Activated CD4-positive, alpha-beta T cell treated with anti-CD3 and anti-CD28 coated beads, Interleukin-2, amount 10 ng/mL, durations not matched to agents 24 days and 14 days (primary cell): ENCODE measurements at regions not wholly inside any gene's neighbourhood (a gene's known extent, or its start where the extent isn't known, plus 50 kb on each side); places are given as distances from the start of the nearest gene placed in this dataset.

Source experiments
- DNase-seq: peaks from one replicate; pipeline ENCODE4 v3.0.0; 2022
- H3K27ac Mint-ChIP-seq: one replicate; pipeline ENCODE4 v1.8.0; 2022; ENCODE audit warnings: mild to moderate bottlenecking, mixed read lengths
- H3K27me3 Mint-ChIP-seq: one replicate; pipeline ENCODE4 v1.8.0; 2022; ENCODE audit warnings: mixed read lengths
- H3K36me3 Mint-ChIP-seq: one replicate; pipeline ENCODE4 v1.8.0; 2022; ENCODE audit warnings: low read depth, mild to moderate bottlenecking, mixed read lengths
- H3K4me1 Mint-ChIP-seq: one replicate; pipeline ENCODE4 v1.8.0; 2021; ENCODE audit warnings: mixed read lengths
- H3K4me3 Mint-ChIP-seq: one replicate; pipeline ENCODE4 v1.8.0; 2022; ENCODE audit warnings: mild to moderate bottlenecking, moderate library complexity, mixed read lengths
- H3K9me3 Mint-ChIP-seq: one replicate; pipeline ENCODE4 v1.8.0; 2021; ENCODE audit warnings: mixed read lengths
- intact Hi-C: fragments of 100-400 bp; cut with micrococcal nuclease; formaldehyde crosslinking; loops from one replicate; pipeline ENCODE4 v1.15.1; 2023

DNA sequence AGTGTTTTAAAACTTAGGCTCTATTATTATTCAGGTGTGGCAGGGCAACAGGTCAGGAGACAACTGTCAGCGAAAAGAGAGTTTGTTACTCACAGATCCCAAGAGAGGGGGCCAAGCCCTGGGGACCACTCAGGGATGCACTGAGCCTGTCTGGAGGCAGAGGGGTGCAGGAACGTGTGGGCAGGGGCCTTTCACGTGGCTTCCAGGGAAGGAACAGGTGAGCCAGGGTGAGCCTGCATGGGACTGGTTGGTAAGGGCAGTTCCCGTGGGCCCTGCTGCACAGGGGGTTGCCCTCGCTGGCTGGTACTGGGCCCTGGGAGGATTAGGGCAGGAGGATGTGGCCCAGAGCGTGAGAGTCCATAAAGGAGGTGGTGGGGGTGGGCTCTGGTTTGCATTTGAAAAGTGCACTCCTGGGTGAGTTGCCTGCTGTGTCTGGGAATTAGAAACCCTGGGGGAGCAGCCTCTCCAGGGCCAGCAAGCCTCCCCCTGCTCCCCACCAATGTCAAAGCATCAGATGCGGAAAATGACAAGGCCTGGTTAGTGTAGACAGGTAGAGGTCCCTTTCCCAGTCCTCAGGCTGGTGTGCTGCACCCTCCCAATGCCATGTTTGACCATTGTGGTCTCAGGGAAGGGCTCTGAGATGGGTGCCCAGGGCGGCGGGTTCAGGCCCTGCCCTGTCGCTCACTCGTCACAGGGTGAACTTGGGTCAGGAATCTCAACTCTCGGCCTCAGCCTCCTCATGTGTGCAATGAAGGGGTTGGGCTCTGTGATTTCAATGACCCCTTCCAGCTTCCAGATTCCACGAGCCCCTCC lies 127.4 kb upstream of the RPS6KA2 start:
- no peak overlapping the region for H3K4me3 Mint-ChIP-seq
- peaks cover 3% of the 10 kb centered on the region for H3K36me3 Mint-ChIP-seq
- no peak overlapping the region for H3K27ac Mint-ChIP-seq
- no peaks in the 10 kb centered on the region for H3K9me3 Mint-ChIP-seq
- H3K4me1 Mint-ChIP-seq, result peaks cover 9% of the 10 kb centered on the region
- peaks cover 31% of the 10 kb centered on the region for H3K27me3 Mint-ChIP-seq
- DNase-seq, result no peak
- intact Hi-C loops, result no loop called here

DNA sequence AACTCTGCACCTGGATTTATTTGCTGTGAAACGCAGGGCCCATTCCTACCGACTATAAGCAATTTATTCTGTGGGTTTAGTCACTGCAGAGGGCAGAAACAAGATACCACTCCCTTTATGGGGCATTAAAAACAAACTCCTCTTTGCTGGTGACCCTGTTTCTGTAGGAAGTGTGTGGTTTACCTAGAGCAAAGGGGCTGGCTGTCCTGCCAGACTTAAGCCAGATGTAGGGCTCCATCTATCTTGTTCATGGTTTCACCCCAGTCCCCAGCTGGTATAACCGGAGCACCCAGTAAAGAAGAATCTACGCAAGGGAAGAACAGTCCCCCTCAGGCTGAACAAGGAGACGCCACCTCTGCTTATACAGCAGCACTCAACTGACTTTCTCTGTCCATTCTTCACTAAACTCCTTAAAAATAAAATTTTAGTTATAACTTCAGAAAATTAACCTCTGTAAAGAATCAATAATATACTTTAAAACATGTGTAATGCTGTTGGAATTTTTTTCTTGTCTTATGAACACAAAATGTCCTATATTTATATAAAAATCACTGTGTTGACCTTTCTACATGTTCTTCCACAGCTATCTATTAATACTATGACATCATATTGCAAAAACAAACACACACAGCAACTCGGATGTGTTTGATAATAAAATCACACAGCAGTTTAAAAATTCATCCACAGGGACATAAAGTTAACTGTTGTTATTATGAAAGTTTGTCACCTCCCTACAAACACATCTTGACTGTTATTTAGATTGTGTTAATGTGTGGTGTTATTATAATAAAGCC lies 126.1 kb upstream of the RPS6KA2 start:
- no peak overlapping the region for H3K4me3 Mint-ChIP-seq
- H3K9me3 Mint-ChIP-seq, result no peaks in the 10 kb centered on the region
- DNase-seq, result no peak
- no peak overlapping the region for H3K27ac Mint-ChIP-seq
- peaks cover 7% of the 10 kb centered on the region for H3K4me1 Mint-ChIP-seq
- H3K27me3 Mint-ChIP-seq, result peaks cover 22% of the 10 kb centered on the region
- H3K36me3 Mint-ChIP-seq, result peaks cover 3% of the 10 kb centered on the region
- intact Hi-C loops, result no loop called here

DNA sequence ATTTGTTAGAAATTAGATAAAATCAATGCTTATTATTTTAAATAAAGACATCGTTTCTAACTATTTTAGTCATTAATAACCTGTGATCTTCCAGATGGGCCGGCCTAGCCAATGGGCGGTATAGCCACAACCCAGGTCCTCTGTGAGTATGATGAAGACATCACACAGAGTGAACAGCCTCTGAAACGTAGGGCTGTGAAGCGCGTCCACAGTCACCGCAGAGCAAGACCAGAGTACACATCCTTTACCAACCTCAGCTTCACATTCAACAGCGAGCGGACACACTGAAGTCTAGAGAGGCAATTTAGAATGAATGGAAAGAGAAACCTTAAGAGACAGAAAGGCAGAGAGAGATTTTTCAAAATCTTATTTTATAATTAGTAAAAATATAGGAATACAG lies 125.0 kb upstream of the RPS6KA2 start:
- peaks cover 12% of the 10 kb centered on the region for H3K27me3 Mint-ChIP-seq
- no peak overlapping the region for H3K4me3 Mint-ChIP-seq
- H3K27ac Mint-ChIP-seq, result no peak overlapping the region
- no peaks in the 10 kb centered on the region for H3K4me1 Mint-ChIP-seq
- H3K36me3 Mint-ChIP-seq, result no peaks in the 10 kb centered on the region
- no peaks in the 10 kb centered on the region for H3K9me3 Mint-ChIP-seq
- intact Hi-C loops, result no loop called here
- DNase-seq, result no peak

DNA sequence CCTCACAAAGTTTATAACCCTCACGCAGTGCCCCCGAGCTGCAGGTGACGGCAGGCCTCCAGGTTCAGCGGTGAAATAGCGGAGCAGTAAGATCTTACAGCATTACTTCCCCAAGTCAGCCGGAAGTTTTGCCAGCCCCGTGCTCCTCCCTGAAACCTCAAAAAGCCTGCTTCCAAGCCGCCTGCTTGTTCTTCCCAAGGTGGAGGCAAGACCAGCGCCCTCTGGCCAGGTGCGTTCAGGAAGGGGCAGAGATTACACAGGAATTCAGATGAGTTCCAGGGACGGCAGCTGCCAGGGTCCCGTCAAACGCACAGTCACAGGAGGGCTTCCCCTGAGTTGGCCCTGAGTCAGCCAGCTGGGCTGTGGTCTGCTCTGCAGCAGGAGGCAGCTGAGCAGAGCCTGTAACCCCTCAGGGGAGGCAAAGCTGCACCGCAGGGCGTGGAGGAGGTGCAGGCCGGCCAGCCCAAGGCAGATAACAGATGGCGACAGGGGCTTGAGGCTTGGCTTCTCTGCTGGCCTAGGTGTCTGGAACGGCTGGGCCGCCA lies 124.1 kb upstream of the RPS6KA2 start:
- H3K27ac Mint-ChIP-seq, result no peak overlapping the region
- intact Hi-C loops, result no loop called here
- no peaks in the 10 kb centered on the region for H3K9me3 Mint-ChIP-seq
- no peak for DNase-seq
- H3K4me1 Mint-ChIP-seq, result no peaks in the 10 kb centered on the region
- H3K36me3 Mint-ChIP-seq, result no peaks in the 10 kb centered on the region
- peaks cover 9% of the 10 kb centered on the region for H3K27me3 Mint-ChIP-seq
- H3K4me3 Mint-ChIP-seq, result no peak overlapping the region

DNA sequence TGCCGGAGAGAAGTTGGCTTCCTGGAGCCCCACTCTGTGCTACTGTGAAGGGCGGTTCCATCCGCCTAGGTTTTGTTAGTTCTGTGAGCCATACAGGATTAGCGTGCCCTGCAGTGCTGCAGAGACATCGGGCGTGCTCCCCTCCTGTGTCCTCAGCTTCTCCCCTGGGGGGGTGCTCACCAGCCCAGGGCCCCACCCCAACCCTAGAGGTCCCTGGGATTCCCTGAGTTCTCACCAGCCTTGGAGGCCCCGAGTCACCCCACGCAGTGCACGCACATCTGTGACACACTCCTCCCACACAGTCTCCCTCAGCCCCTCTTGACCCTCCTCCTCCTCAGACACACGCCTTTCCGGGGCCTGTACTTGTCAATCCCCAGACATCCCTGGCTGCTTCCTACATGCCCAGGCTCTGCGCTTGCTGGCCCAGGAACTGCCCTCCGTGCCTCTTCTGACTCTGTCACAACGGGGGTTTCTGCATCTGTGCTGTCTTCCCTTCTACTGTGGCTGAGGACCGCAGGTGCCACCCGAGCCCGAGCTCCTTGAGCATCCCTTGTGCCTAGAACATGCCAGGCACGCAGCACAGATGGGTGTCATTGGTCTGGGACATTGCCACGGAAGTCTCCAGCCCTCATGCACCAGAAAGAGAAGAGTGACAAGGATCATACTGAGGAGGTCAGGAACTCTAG lies 123.2 kb upstream of the RPS6KA2 start:
- Mint-ChIP-seq H3K36me3 (no peaks in the 10 kb centered on the region), H3K27me3 (peaks cover 9% of the 10 kb centered on the region), H3K27ac (no peak overlapping the region), H3K9me3 (no peaks in the 10 kb centered on the region), H3K4me1 (no peaks in the 10 kb centered on the region), H3K4me3 (no peak overlapping the region)
- intact Hi-C loops, result no loop called here
- DNase-seq, result no peak

DNA sequence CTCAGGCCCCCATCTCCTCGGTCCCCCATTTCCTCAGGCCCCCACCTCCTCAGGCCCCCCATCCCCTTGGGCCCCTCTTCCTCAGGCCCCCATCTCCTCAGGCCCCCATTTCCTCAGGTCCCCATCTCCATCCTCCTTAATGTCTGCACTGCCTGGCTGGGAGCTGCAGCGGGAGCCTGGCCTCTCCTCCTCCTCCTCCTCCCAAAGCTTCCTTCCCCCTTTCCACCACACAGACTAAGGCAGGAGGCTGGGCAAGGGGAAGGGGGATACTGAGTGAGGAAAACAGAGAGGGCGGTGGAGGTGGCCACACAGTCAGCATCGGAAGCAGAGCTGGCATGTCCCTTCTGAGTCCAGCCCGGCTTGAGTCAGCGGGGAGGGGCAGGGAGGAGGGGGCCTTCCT lies 122.6 kb upstream of the RPS6KA2 start:
- H3K27ac Mint-ChIP-seq, result no peak overlapping the region
- no peak overlapping the region for H3K4me3 Mint-ChIP-seq
- H3K27me3 Mint-ChIP-seq, result peaks cover 9% of the 10 kb centered on the region
- H3K4me1 Mint-ChIP-seq, result no peaks in the 10 kb centered on the region
- intact Hi-C loops, result no loop called here
- no peak for DNase-seq
- H3K36me3 Mint-ChIP-seq, result no peaks in the 10 kb centered on the region
- H3K9me3 Mint-ChIP-seq, result no peaks in the 10 kb centered on the region

DNA sequence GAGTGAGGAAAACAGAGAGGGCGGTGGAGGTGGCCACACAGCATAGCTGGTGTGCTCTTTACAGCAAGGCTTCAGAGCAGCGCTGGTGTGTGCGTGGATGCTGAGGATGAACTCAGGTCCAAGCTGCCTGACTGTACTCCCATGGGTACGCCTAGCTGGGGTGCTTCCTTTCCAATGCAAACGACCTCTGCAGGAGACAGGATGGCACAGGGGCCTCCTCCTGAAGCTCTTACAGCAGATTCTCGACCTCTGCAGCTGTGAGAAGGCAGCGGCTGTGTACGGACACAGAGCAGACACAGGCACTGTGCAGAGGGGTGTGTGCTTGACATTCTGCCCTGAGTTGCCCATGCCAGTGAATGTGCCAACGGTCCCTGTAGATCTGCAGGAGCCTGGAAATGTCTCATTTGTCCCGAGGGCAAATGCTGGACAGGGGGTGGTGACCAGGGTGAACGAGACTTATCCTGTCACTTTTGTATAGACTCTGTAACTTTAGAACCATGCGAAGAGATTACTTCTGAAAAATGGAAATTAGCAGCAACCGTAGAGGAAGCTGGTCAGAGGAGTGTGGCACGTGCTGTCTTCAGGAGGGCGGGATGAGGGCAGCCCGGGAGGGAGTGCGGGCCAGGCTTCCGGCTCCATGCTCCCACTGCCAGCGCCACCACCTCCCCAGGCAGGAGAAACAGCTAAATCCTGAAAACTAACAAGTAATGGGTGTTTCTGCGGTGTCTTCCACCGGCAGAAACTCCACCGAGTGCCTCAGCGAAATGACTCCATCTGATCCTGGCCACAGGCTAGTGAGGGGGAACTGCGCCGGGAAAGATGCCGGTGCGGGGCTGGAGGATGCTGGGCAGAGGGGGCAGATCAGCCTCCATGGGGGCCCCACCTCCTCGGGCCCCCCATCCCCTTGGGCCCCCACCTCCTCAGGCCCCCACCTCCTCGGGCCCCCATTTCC lies 120.9 kb upstream of the RPS6KA2 start:
- H3K27me3 Mint-ChIP-seq, result peaks cover 5% of the 10 kb centered on the region
- H3K4me1 Mint-ChIP-seq, result no peaks in the 10 kb centered on the region
- H3K27ac Mint-ChIP-seq, result no peak overlapping the region
- H3K4me3 Mint-ChIP-seq, result no peak overlapping the region
- no peaks in the 10 kb centered on the region for H3K9me3 Mint-ChIP-seq
- H3K36me3 Mint-ChIP-seq, result no peaks in the 10 kb centered on the region
- intact Hi-C loops, result no loop called here
- no peak for DNase-seq

DNA sequence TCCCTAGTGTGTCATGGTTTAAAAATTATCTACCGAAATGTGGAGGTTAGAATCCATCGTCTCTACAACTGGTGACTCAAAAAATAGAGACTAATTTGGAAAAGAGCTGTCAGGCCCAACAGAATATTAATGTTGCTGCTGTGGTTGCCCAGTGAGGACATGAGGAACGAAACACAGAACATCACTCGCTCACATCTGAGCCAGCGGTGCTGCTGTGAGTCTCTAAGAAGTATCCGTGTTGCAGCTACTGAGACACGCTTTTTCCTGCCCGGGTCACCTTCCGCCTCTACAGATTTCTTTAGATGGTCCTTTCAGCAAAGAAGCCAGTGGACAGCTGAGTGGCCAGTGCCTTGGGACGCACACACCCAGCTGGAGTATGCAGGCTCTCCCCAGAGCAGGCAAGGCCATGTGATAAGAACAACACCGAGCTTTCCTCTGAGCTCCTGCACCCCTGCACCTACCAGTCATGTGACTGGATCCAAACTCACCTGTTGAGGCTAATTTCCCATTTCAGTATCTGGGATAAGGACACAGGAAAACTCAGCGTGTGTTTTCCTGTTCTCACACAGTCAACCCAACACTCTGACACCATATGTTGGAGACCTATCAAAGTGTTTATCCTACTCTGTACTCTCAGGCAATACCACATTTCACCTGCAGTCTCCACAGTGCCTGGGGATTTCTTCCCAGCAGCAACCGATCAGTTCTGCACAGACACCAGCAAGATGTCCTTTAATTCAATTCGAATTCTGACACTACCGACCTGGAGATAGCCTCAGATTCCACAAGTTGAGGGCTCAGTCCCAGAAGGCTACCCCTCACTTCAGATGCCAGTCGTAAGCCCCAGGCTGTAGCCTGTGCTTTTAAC lies 119.0 kb upstream of the RPS6KA2 start:
- intact Hi-C loops, result no loop called here
- no peak overlapping the region for H3K27ac Mint-ChIP-seq
- no peaks in the 10 kb centered on the region for H3K4me1 Mint-ChIP-seq
- H3K27me3 Mint-ChIP-seq, result peaks cover 5% of the 10 kb centered on the region
- H3K4me3 Mint-ChIP-seq, result no peak overlapping the region
- DNase-seq, result no peak
- no peaks in the 10 kb centered on the region for H3K9me3 Mint-ChIP-seq
- H3K36me3 Mint-ChIP-seq, result no peaks in the 10 kb centered on the region

DNA sequence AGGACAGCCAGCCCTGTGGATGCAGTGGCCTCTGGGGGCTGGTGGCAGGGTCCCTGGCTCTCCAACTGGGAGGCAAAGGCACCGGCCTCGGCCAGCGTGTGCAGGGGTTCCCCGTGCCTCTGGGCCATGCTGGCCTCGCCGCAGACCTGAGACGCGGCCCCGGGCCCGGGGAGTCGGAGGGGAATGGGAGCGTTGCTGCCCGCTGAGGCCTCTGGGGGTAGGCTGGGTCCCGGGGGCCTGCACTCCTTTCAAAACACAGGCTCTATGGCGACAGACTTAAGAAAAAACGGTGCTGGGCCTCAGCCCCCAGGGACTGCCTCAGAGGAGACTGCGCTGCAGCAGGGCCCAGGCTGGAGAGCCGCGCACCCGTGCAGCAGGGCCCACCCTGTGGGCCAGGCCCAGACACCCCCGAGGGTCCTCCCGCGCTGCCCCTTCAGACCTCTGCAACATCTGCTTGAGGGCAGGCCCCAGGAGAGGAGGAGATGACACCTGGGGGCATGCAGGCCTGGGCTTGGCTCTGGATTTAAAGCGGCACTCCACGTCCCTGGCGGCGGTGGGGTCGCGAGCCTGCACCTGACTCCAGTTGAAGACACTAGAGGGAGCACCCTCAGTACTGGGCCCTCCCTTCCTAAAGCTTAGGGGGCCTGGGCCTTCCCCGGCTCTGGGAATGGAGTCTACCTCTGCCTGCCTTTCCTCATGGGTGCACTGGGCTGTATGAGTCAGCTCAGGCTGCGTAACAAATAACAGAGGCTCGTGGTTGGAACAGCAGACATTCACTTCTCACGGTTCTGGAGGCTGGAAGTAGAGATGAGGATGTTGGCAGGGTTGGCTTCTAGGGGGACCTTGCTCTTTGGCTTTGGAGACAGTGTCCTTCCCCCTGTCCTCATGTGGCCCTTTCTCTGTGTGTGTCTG lies 117.4 kb upstream of the RPS6KA2 start:
- H3K9me3 Mint-ChIP-seq, result no peaks in the 10 kb centered on the region
- H3K27me3 Mint-ChIP-seq, result no peaks in the 10 kb centered on the region
- H3K36me3 Mint-ChIP-seq, result no peaks in the 10 kb centered on the region
- no peak for DNase-seq
- no peak overlapping the region for H3K4me3 Mint-ChIP-seq
- peaks cover 3% of the 10 kb centered on the region for H3K4me1 Mint-ChIP-seq
- intact Hi-C loops, result no loop called here
- H3K27ac Mint-ChIP-seq, result no peak overlapping the region

DNA sequence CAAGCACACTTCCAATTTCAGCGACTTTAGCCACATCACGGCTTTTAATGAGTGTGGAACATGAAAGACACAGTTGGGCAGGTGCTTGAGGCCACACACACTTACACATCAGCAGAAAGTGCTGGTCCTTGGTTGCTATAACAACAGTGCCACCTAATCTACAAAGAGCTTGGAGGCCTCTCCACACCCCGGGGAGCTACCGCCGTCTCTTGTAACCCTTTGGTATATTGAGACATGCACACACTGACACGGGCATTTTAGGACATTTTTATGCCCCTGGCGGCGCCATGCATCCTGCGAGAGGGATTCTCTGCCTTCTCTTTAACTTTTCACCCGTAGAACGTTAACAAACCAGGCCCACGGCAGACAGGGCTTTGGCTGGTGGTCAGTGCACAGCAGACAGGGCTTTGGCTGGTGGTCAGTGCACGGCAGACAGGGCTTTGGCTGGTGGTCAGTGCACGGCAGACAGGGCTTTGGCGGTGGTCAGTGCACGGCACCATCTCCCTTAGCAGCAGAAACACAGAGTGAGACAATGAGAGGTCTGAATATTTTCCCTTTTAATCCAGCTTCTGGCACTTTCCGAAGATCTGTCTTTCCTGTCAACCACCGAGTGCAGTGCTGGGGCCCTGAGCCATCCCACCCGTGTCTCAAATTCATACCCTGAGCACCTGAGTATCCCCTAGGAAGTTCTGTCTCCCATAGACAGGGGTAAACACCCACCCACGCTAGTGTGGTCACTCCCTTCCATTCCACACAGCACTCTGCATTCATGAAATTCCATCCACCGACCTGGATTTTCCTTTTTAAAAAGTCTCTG lies 116.6 kb upstream of the RPS6KA2 start:
- intact Hi-C loops, result no loop called here
- Mint-ChIP-seq H3K27me3 (no peaks in the 10 kb centered on the region), H3K4me3 (no peak overlapping the region), H3K4me1 (peaks cover 3% of the 10 kb centered on the region), H3K9me3 (no peaks in the 10 kb centered on the region), H3K36me3 (no peaks in the 10 kb centered on the region), H3K27ac (no peak overlapping the region)
- DNase-seq, result no peak

DNA sequence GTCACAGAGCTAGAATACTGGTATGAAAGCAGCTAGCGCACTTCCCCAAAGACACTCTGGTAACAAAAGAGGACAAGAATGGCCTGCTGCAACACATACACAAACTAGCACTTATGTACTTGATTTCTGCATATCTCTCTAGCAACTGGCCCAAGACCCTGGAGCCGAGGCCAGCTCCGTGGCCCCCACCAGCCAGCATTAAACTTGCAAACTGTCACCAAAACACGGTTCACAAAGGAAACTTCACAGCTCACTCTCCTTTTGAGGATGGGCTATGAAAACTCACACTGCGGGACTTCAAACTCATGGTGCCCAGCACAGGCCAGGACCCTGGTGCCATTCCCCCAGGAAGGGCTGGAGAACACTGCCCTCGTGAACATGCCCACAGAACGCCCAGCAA lies 115.9 kb upstream of the RPS6KA2 start:
- Mint-ChIP-seq H3K36me3 (no peaks in the 10 kb centered on the region), H3K4me3 (no peak overlapping the region), H3K27ac (no peak overlapping the region), H3K9me3 (no peaks in the 10 kb centered on the region), H3K4me1 (peaks cover 3% of the 10 kb centered on the region), H3K27me3 (no peaks in the 10 kb centered on the region)
- DNase-seq, result no peak
- intact Hi-C loops, result no loop called here
